GM21737 (cell line): ENCODE measurements at regions not wholly inside any gene's neighbourhood (a gene's known extent, or its start where the extent isn't known, plus 50 kb on each side); places are given as distances from the start of the nearest gene placed in this dataset.
"Not testable (repeated sequence)": the region's sequence is repeated elsewhere in the genome, so short reads cannot be mapped to it uniquely, and the experiment has no call there.

Source experiments
- ATAC-seq: cut with Tn5 transposase; IDR thresholded peaks from one replicate; pipeline ENCODE4 v1.9.1; 2021; ENCODE audit warnings: mild to moderate bottlenecking, moderate library complexity; ENCODE audit not compliant: unreplicated experiment

DNA sequence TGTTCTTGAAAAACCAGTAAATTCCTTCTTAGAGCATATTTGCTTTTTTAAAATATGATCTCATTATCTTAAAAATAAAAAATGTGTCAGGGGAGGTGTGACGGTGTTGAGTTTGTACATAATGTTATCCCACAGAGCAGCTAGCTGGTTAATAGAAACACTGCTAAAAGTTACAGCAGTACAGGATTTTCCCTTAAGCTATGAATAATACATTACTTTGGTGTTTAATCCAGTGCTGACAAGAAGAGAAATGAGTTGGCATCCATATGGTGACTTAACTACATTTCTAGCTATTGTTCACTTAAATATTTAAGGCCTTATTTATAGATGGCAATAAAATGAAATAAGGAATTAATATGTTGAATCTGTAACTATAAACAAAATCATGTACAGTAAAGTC is 883.1 kb downstream of the CDH18 start:
- ATAC-seq: no peak

- no peak for ATAC-seq
Observed at GRCh38 chr5:19122923-19123322, 865.1 kb downstream of the CDH18 start.

DNA sequence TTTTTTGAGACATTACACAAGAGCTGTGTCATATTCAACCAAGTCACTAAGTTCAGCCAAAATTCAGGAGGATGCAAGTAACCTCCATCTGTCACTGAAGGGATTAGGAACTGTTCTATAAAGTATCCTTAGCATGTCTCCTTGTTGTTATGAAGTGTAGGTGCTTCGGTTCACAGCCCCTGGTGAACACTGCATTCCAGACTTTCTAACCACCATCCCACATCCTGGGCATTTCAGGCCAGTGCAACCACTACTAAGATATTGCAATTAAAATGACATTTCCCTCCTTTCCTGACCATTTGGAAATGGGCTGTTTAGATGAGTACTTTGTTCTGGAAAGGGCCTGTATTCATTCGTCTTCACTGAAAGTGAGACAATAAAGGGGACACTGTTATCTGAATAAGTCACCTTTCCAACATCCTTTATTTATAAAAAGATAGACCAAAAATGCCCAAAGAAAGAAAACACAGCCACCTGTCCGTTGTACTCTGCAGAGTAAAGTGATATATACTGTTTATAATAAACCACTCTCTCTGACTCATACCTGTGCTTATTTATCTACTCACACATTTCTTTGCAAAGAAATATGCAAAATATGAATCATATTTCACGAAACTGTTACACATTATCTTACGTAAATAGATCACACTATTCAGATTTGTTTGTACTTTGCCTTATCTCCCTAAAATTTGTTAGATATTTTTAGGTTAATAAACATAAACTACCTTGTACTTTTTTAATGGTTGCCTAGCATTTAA is 861.9 kb downstream of the CDH18 start:
- ATAC-seq: no peak

DNA sequence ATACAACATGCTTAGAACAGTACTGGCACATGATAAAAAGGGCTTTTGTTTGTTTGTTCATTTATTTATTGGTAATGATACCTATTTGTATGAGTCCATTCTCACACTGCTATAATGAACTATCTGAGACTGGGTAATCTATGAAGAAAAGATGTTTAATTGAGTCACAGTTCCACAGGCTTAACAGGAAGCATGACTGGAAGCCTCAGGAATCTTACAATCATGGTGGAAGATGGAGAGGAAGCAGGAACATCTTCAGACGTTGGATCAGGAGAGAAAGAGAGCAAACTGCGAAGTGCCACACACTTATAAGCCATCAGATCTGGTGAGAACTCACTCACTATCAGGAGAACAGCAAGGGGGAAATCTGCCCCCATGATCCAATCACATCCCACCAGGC is 847.7 kb downstream of the CDH18 start:
- no peak for ATAC-seq

- ATAC-seq: not testable (repeated sequence)
Observed at GRCh38 chr5:19141937-19142524, 846.0 kb downstream of the CDH18 start.

DNA sequence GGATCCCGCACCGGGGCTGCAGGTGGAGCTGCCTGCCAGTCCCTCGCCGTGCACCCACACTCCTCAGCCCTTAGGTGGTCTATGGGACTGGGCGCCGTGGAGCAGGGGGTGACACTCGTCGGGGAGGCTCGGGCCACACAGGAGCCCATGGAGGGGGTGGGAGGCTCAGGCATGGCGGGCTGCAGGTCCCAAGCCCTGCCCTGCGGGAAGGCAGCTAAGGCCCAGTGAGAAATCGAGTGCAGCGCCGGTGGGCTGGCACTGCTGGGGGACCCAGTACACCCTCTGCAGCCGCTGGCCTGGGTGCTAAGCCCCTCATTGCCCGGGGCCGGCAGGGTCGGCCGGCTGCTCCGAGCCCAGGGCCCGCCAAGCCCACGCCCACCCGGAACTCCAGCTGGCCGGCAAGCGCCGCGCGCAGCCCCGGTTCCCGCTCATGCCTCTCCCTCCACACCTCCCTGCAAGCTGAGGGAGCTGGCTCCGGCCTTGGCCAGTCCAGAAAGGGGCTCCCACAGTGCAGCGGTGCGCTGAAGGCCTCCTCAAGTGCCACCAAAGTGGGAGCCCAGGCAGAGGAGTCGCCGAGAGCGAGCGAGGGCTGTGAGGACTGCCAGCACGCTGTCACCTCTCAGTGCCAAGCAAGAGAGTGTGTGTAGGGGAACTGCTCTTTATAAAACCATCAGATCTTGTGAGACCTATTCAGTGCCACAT is 845.1 kb downstream of the CDH18 start:
- ATAC-seq: not testable (repeated sequence)

- no peak for ATAC-seq
Observed at GRCh38 chr5:19143935-19144334, 844.1 kb downstream of the CDH18 start.

GRCh38 chr5:19169426-19169825 is 818.6 kb downstream of the CDH18 start:
- ATAC-seq: no peak

GRCh38 chr5:19172926-19173470 is 815.0 kb downstream of the CDH18 start:
- ATAC-seq: no peak

DNA sequence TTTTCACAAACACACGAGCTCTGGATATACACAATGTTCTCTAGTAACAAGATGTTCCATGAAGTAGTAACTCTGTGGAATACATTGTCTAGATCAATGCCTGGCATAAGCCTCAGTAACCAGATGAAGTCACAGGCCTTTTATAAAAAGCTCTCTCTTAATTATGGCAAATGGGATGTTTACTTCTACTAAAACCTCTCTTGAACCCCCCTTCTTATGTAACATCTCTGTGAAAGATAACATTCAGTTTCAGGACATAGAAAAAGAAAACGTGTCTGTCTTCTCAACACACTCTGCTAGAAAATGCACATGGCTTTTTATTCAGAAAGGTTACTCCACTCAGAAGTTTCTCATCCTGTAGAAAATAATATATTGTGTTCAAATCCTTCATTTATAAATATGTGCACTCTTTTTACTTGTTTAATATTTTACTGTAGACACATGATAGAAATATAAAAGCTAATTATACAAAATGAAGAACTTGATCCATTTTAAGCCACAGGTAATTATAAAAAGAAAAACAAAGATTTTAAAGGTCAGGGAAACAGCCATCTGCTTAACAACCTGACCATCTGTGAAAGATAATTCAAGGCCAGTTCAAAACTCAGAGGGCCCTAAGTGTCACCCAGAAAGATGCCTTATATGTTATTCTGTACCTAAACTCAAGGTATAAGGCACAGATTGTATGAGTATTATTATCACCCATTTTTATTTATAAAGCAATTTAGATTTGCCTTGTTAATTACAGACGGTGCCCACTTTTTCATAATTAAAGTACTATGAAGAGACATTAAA is 812.0 kb downstream of the CDH18 start:
- ATAC-seq: no peak

- no peak for ATAC-seq
Observed at GRCh38 chr5:19179571-19179970, 808.4 kb downstream of the CDH18 start.

DNA sequence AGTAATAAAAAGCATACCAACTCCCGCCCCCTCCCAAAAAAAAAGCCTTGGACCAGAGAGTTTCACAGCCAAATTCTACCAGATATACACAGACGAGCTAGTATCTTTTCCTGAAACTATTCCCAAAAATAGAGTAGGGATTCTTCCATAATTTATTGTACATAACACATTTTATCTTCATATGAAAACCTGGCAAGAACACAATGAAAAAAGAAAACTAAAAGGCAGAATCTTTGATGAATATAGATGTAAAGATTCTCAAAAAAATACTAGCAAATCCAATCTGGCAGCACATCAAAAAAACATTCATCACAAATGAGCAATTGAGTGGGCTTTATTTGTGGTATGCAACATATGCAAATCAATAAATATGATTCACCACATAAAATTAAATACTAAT is 798.8 kb downstream of the CDH18 start:
- ATAC-seq: no peak

GRCh38 chr5:19193631-19194030 is 794.4 kb downstream of the CDH18 start:
- no peak for ATAC-seq

- ATAC-seq: no peak
Observed at GRCh38 chr5:19196631-19197030, 791.4 kb downstream of the CDH18 start.

- no peak for ATAC-seq
Observed at GRCh38 chr5:19200251-19200650, 787.7 kb downstream of the CDH18 start.

- ATAC-seq: no peak
Observed at GRCh38 chr5:19208397-19208796, 779.6 kb downstream of the CDH18 start.

GRCh38 chr5:19210886-19211285 is 777.1 kb downstream of the CDH18 start:
- no peak for ATAC-seq

DNA sequence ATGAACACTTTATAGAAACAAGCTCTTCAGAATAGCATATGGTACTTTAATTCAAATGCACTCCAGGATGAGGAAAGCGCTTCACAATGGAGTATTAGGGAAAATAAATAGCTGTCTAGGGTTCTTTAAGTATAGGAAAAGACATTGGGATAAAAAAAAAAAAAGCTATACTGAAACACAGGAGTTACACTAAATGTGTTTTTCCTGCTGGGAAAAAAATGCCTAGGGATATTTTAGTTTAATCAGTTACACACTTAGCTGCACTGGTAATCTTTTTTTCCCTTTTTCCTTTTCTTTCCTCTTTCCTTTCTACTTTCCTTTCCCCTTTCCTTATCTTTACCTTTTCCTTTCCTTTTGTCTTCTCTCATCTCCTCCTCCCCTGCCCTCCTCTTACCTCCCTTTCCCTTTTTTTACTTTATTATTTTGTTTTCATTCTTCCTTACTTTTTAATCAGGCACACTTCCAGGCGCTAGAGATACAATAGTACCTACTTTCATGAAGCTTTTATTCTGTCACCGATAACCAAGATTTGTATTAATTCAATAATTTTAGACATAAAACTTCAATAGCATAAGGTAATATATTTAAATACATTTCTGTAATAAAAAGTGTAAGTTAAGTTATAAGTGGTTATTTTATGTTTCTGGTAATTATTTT is 758.7 kb downstream of the CDH18 start:
- ATAC-seq: no peak

DNA sequence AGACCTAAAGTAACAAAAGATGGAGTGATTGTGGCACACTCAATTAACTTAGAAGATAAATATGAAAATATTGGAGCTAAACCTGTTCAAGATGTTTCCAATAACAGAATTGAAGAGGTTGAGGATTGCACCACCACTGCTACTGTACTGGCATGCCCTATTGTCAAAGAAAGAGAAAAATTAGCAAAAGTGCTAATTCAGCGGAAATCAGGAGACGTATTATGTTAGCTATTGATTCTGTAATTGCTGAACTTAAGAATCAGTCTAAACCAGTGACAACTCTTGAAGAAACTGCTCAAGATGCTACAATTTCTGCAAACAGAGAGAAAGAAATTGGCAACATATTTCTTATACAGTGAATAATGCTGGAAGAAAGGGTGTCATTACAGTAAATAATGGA is 754.4 kb downstream of the CDH18 start:
- no peak for ATAC-seq

GRCh38 chr5:19235101-19235584 is 752.9 kb downstream of the CDH18 start:
- no peak for ATAC-seq
